NCI-H2081 (cell line): ENCODE measurements at regions not wholly inside any gene's neighbourhood (a gene's known extent, or its start where the extent isn't known, plus 50 kb on each side); places are given as distances from the start of the nearest gene placed in this dataset.

ENCODE experiments used
- DNase-seq, 2 experiments: peaks; one replicate each; lab custom pipeline; 2025; lab: John Stamatoyannopoulos, UW

DNA sequence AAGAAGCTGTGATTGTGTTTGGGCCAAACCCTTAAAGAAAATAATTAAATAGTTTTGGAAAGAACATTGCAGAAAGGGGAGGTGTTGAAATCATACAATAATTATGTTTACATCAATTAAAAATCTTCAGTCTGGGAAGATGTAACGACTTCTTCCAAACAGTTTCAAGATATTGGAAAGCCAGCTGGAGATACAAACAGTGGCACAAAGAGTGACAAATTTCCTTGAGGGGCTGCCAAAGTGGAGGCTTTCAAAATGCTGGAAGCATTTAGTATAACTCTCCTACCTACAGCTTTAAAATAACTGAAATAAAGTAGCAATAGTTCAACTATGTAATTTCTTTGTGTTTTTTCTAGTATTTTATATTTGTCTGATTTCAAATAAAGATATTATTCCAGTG is 405.0 kb downstream of the DNAJB9 start:
- DNase-seq, result no peak

DNA sequence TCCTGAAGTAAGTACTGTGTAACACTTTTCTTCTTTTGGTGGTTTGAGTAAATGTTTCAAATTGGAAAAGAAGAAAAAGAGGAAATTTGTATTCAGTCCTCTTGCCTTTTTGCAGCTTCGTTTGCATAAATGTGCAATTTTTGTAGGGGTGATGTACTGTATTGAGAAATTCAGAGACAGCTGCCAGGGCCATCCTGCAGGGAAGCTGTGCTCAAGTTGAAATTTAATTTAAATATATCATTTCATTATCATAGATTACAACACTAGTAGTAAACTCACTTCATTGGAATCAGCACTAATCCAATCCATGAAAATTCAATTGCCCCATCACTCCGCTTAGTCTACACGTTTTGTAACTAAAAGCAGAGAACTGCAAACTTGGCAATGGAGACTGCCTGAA is 415.4 kb downstream of the DNAJB9 start:
- no peak for DNase-seq

DNA sequence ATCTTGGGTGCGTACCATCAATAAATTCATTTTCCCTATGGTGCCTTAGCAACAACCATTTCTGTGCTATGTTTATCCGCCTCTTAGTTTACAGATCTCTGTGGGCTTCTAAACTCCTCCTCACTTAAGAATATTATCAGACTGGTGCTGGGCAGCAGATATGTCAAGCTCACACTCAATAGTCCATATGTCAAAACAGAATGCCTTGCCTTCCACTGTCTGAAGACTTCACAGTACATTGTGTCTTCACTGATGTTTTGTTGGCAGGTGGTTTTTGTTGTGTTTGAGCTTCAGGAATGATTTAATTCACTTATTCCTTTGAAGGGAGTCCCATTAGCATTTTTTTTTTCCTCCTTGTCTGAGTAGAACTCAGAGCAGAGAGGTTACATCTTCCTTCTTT is 419.6 kb downstream of the DNAJB9 start:
- DNase-seq, result no peak

DNA sequence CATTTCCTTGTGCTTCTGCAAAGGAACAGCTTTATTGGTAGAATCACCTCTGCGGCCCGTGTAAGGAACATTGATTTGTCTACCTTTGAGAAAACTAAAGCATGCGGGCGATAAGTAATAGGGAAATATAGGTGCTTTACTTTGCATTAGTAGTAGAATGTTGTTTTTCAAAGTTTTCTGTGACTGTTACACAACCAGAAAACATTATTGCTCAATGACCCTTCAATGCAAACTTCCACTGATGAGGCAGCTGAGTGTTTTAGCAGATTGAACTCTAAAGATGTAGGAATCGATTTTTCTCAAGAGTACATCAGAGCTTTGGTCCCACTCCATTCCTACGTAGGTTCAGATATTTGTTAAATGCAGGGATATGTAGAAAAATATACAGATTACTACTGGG is 427.8 kb downstream of the DNAJB9 start:
- no peak for DNase-seq

DNA sequence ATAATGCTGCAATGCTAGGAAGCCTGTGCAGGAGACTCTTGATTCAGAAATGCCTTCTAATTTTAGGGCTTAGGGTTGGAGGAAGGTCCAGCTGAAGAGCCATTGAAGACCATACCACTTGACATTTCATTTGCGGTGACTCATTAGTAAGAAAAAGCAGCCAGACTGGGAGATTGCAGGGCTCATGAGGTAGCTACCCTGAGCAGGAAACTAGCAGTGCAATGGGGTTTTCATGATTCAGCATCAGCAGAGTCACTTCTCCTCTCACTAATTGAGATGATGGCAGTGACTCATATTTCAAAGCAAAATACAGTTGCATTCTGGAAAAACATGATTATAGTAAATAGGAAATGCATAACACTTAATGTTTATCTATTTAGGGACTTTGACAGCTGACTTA is 434.1 kb downstream of the DNAJB9 start:
- no peak for DNase-seq

DNA sequence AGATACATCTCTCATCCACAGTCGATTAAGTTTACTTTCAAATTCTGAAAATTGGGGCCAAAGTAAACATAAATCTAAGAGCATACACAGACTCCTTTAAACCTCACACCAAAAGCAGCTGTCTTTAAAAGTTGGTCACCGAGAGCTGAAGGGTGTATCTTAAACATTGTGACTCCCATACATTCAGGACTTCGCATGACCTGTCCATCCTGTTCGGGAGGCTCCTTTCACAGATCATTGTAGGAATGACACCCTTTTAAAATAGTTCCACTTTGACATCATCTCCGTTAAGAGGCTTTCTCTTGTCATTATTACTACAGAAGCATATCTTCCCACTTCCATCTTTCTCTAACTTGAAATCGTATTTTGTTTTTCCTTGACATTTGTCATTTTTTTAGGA is 440.0 kb downstream of the DNAJB9 start:
- no peak for DNase-seq

DNA sequence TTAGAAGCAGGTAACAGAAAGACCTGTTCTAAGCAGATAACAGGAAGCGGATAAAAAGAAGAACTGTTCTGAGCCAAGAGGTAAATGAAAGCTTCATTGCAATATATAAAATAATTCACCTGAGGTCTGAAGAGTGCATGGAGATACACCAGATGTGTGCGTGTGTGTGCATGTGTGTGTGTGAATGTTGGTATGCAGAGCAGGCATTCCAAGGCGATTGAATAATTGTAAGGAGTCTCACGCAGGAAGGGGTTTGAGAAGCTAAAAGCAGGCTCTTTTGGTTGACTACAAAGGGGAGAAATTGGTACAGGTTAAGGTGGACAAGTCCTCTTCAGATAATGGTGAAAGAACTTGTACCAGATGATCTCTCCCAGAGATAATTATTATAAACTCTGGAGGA is 450.6 kb downstream of the DNAJB9 start:
- DNase-seq, result no peak

DNA sequence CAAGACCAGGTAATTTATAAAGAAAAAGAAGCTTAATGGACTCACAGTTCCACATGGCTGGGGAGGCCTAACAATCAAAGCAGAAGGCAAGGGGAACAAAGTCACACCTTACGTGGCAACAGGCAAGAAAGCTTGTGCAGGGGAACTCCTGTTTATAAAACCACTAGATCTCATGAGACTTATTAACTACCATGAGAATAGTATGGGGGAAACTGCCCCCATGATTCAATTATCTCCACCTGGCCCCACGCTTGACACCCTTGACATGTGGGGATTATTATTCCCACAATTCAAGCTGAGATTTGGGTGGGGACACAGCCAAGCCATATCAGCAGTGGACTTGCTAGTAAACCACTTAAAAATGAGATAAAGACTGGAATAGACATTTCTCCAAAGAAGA is 451.7 kb downstream of the DNAJB9 start:
- no peak for DNase-seq

DNA sequence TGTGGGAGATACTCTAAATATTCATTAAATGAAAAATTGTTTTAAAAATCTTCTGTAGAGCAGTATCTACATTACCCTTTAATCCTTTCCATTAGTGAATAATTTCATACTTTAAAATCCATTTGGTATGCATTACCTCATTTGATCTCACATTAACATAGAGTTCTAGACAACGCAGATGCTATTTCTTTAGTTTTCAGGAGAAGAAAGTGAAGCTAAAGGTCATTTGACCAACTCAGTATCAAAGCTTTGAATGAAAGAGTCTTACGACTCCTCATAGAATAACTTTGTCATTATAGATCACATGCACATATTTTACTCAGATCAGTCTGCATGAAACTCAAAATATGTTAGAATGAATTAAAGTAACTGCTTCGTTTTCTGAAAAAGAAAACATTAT is 460.2 kb downstream of the DNAJB9 start:
- no peak for DNase-seq

DNA sequence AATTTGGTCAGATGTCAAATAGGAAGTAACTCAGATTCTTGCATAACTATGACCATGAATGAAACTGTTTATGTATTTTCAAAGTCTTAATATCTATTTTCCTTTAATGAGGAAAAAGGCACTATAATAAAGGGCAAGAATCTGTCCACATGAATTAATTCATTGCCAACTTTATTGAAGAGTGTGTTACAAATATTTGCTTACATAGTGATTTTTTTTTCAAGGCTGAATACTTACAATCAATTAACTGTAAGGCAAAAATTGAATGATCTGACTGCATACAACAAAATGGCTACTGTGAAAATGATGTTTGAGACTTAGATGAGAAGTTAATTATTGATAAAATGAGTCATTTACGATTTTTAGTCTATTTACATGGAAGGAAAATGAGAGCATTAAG is 475.0 kb downstream of the DNAJB9 start:
- DNase-seq, result no peak

DNA sequence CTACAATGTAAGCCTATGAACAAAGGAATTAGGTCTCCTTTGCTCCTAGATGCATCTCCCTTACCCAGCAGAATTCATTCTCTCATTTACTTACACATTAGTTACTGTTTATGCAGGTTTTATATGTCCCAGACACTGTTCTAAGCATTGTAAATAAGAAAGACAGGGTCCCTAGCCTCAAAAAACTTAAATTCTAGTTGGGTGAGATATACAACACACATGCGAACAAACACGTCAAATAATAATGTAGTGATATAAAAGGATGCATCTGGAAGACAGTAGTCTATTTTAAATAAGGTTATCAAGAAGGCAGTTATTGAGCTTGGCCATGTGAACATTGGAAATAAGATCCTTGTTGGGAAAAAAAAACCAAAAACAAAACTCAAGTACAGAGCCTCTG is 479.7 kb downstream of the DNAJB9 start:
- no peak for DNase-seq

DNA sequence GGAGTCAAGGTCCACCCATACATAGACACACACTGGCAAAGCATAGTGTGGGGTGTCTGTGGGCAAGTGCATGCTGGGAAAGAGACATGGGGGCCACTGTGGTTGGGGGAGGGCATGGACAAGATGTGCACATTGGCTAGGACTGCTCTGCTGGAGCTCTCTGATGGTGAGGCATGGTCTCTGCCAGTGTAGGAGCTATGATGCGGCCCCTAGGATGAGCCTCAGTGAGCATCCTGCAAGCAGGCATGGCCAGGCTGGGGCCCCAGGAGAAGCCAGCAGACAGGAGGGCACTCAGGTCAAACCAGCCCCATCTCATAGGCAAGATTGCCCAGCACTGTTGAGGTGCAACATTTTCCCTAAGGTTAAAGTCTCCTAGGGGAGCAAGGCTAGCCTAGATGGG is 489.4 kb downstream of the DNAJB9 start:
- DNase-seq, result no peak

DNA sequence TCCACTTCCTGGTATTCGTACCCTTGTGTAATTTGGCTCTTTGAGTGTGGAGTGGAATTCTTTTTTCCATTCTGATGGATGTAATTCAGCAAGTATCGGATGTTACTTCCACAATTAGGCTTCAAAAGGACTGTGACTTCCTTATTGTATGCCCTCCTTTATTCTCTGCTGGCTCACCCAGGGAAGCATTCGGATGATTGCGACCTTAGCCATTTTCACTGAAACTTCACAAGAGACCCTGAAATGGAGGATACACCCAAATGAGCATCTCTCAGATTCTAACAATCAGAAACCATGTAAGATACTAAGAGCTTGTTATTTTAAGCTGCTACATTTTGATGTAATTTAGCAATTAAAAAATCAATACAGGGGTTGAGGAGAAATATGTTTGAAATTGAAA is 493.1 kb downstream of the DNAJB9 start:
- DNase-seq, result no peak

DNA sequence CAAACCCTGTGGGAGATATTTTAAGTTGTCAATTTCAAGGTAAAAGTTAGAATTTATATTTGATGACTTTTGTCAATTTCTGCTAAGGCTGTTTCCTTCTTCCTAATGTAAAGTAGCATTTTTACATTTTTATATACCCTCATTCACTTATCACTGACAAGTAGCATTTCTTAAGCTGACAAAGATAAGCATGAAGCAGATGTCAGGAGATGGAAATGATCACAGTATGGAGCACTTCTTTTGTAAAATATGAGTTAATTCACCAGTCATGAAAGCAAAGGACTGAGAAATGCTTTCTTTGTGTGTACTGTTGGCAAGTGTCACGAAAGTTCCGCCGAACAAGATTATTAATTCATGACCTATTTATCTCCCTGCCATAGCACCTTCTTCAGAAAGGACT is 503.9 kb downstream of the DNAJB9 start:
- DNase-seq, result no peak

DNA sequence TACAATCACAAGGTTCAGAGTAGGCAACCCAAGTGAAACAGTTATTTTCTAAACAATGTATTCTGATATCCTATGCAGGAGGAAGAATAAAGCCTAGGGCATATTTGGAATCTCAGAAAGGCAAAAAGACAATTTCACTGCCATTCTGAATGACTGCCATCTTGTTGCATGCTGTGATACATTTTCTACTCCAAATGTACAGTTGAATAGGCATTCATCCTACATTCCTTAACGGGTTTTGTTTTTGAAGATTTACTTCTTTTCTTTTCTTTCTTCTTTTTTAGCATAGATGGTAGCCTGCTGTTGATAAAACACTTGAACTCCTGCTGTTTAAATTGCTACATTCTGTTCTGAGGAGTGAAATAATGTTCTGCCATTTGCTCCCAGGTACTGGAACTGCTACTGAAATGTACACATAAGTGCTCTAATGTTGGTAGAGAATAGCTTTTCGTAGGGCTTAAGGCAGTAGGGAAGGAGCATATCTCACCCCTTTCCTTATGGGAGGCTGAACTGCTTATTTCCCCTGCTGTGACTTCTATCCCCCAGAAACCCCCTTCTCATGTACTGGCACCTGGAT is 506.8 kb downstream of the DNAJB9 start:
- no peak for DNase-seq

DNA sequence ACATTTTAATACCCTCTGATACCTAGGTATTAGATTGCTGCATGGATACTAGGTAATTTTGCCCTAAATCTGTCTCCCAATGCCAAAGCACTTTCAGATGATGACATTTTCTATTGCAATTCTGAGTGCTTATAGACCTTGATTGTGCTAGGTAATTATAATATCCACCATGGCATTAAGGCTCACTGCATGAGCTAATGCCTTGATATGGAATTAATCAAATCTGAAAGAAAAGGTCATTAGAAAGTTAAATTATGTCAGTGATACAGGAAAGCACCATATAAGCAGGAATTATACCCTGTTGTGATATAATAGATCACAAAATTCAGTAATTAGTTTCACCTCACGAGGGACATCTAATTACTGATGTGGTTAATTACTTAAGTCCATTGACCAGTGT is 521.4 kb downstream of the DNAJB9 start:
- no peak for DNase-seq

DNA sequence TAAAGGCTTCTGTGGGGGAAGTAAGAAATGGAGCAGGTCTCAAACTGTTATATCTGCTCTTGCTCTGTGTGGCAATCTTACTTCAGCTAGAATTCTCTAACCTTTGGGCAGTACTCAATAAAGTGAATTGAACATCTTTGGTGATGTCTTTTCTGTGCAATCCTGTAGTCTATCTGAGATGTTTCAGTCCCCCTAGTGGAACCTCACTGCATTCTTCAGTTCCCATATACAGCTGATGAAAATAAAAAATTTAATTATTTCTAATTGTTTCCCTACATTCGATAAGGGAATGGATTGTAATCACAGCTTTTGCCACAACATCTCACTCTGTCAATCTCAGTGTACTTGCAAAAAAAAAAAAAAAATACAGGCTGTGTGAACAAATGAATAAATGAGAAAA is 522.6 kb downstream of the DNAJB9 start:
- DNase-seq, result no peak

DNA sequence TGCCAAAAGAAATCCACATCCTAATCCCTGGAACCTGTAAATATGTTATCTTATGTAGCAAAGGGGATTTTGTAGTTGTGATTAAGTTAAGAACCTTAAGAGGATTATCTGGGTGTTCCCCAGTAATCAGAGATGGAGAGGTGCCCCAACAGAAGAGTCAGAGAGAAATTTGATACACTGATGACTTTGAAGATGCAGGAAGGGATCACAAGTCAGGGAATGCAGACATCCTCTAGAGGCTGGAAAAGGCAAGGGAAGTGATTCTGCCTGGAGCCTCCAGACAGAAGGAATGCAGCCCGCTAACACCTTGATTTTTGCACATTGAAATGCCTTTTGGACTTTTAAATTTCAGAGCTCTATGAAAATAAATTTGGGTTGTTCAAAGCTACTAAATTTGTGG is 531.7 kb downstream of the DNAJB9 start:
- no peak for DNase-seq

DNA sequence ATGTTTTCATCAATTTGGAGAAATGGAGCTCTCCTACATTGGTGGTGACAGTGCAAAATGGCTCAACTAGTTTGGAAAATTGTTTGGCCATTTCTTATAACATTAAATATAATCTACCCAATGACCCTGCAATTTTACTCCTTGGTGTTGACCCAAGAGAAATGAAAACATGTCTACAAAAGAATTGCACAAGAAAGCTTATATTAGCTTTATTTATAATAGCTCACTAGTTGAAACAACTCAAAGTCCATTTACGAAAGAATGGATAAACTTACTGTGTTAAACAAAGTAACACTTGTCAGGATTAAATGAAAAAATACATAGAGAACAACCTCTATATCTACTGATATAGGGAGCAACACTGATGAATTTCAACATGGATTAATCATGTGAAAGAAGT is 539.9 kb downstream of the DNAJB9 start:
- no peak for DNase-seq

DNA sequence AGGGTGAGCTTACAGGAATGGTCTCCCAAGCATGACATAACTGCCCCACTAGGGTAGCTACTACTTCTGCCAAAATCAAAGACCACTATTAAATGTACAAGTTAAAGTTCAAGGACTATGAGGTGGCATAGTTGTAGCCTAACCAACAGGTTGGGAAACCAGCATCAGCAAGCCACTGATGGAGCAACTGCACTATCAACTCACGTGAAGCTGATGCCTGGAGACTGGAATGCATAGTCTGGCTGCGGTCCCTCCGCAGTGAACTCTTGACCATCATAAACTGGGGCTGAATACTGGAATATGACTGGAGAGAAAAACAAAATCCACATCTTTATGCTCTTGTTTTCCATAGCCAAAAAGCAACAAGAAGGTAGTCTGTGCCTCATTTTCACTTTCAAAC is 541.4 kb downstream of the DNAJB9 start:
- no peak for DNase-seq

DNA sequence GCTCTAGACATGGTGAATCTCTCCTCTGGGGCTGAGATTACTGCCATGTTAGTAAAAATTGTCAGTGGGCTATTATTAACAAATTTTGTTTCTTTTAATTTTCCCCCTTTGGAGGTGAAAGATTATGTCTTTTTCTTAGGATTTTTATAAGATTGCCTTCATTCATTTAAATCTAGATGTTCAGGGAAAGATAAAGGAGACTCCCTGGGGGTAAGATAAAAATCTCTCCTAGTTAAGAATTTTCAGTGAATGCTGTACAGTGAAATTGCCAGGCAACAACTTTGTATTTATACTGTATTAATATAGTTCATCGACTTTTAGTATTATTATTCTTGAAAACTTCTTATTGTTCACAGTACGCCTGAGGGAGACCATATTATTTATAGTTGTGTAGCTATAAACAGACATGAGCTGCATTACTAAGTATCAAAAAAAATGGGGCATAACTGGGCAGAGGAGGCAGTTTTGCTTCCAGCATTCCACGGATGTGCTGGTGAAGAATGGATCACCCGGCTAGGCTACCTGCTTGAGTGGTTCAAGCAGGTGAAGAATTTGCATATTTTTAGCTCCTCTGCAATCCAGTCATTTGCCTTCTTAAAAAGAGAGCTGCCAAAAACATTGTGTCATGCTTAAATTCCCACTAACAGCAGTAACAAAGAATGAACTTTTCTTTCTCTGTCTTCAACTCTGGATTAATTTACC is 552.1 kb downstream of the DNAJB9 start:
- DNase-seq, result no peak

DNA sequence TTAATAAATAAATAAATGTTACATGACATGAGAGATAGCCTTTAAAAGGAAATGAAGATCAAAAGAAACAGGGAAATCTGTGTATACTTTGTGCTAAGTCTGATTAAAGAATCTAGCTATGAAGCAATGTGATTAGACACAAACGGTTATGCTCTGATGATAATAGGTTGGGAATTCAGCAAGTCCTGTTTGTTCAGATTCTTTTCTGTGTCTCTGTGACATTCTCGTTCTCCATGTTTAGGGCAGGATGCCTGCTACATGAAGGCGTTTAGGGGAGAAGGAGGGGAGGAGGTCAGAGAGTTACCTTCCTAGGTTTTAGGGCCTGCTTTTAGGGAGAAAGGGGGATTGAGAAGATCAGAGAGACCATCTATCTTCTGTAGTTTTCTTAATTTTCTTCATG is 555.3 kb downstream of the DNAJB9 start:
- DNase-seq, result no peak

DNA sequence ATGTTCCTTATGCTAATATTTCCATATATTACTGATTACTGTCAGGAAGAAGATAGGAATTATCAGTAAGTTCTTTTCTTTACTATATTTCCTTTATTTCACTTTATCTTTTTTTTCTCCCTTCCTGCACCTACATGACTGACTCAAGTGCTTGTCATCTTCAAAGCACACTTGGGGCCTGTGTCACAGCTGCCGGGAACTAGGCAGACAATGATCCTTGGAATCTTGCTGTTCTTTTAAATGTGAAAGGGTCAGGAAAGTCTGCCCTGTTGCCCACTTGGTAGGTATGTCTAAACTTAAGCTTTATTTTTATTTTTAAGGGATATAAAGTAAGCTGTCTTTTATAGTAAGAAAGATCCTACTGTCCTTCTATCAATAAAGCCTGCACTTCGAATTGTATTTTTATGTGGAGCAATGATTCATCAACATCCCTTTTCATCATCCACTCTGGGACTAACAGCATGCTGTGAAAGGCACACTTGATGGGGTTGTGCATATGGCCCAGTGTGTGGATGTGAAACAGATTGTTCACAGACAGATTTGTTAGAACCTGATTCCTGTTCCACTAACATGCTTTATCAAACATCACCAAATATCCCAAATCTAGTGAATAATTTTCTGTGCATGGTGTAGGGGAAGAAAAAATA is 556.9 kb downstream of the DNAJB9 start:
- no peak for DNase-seq

DNA sequence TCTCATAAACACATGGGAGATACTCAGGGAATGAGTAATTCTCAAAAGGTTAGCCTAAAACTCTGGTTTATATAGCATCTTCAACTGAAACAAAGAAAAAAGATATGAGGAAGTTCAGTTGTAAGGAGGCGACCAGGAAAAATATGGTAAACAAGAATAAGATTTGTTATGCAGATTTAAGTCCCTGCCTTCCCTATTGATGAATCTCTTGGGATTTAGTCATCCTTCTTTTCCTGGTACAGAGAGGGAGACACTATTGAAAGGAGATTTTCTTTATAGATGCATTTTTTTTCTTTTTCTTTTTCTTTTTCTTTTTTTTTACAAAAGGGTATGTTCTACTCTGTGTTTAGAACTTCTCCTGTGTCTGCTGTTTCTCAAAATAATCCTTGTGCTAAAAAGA is 557.5 kb downstream of the DNAJB9 start:
- no peak for DNase-seq
